Trophoblast cell (in vitro differentiated cells and primary cell): ENCODE measurements at regions not wholly inside any gene's neighbourhood (a gene's known extent, or its start where the extent isn't known, plus 50 kb on each side); places are given as distances from the start of the nearest gene placed in this dataset.

Source experiments
- DNase-seq, 2 donors: peaks; one replicate each; pipeline ENCODE4 v3.0.0-alpha.2; 2016
- H2AFZ ChIP-seq: 2 replicates; pipeline ENCODE4 v1.6.1; 2013; ENCODE audit warnings: low read length, moderate library complexity, mild to moderate bottlenecking; ENCODE audit not compliant: insufficient read depth, poor library complexity
- H2AK5ac ChIP-seq: 2 replicates; pipeline ENCODE4 v1.6.1; 2013; ENCODE audit warnings: mild to moderate bottlenecking, low read length
- H2BK120ac ChIP-seq: 2 replicates; pipeline ENCODE4 v1.6.1; 2013; ENCODE audit warnings: low read length, mild to moderate bottlenecking, moderate library complexity; ENCODE audit not compliant: insufficient read depth, poor library complexity
- H2BK12ac ChIP-seq: 2 replicates; pipeline ENCODE4 v1.6.1; 2013; ENCODE audit warnings: mild to moderate bottlenecking, low read length, moderate library complexity
- H2BK5ac ChIP-seq: 2 replicates; pipeline ENCODE4 v1.6.1; 2013; ENCODE audit warnings: low read length, low read depth, moderate library complexity, mild to moderate bottlenecking; ENCODE audit not compliant: poor library complexity
- H3K14ac ChIP-seq: 2 replicates; pipeline ENCODE4 v1.6.1; 2013; ENCODE audit warnings: mild to moderate bottlenecking, low read length
- H3K18ac ChIP-seq: 2 replicates; pipeline ENCODE4 v1.6.1; 2013; ENCODE audit warnings: mild to moderate bottlenecking, low read length
- H3K23ac ChIP-seq: 2 replicates; pipeline ENCODE4 v1.6.1; 2013; ENCODE audit warnings: low read length
- H3K27ac ChIP-seq: 2 replicates; pipeline ENCODE4 v1.5.1; 2013; ENCODE audit warnings: low read depth, mild to moderate bottlenecking, inconsistent platforms, low read length, moderate library complexity
- H3K27me3 ChIP-seq: 2 replicates; pipeline ENCODE4 v1.6.1; 2013; ENCODE audit warnings: inconsistent platforms, mild to moderate bottlenecking, low read length, moderate library complexity; ENCODE audit not compliant: insufficient read depth
- H3K36me3 ChIP-seq, 2 experiments: 1 replicate in 1 of 2; 2 replicates in 1 of 2; pipeline ENCODE4 v1.6.1; 2013; ENCODE audit warnings: low read length in 2 of 2, mild to moderate bottlenecking in 2 of 2, moderate library complexity in 1 of 2; ENCODE audit not compliant: insufficient read depth in 2 of 2, control insufficient read depth in 1 of 2
- H3K4ac ChIP-seq: 2 replicates; pipeline ENCODE4 v1.6.1; 2013; ENCODE audit warnings: low read depth, mild to moderate bottlenecking, low read length, moderate library complexity
- H3K4me1 ChIP-seq, 2 experiments: 1 replicate in 1 of 2; 2 replicates in 1 of 2; pipeline ENCODE4 v1.6.1; 2013; ENCODE audit warnings: low read length in 2 of 2, mild to moderate bottlenecking in 2 of 2, moderate library complexity in 1 of 2; ENCODE audit not compliant: insufficient read depth in 2 of 2, control insufficient read depth in 1 of 2
- H3K4me2 ChIP-seq: 2 replicates; pipeline ENCODE4 v1.6.1; 2013; ENCODE audit warnings: inconsistent platforms, mild to moderate bottlenecking, low read length, moderate library complexity
- H3K4me3 ChIP-seq: 2 replicates; pipeline ENCODE4 v1.5.1; 2013; ENCODE audit warnings: mild to moderate bottlenecking, low read depth, low read length, inconsistent platforms
- H3K79me1 ChIP-seq: one replicate; pipeline ENCODE4 v1.6.1; 2013; ENCODE audit warnings: low read length
- H3K79me2 ChIP-seq: 2 replicates; pipeline ENCODE4 v1.6.1; 2013; ENCODE audit warnings: low read length, mild to moderate bottlenecking; ENCODE audit not compliant: control insufficient read depth, insufficient read depth, poor library complexity
- H3K9ac ChIP-seq: 2 replicates; pipeline ENCODE4 v1.6.1; 2013; ENCODE audit warnings: mild to moderate bottlenecking, low read length
- H3K9me3 ChIP-seq: 2 replicates; pipeline ENCODE4 v1.6.1; 2013; ENCODE audit warnings: low read depth, mild to moderate bottlenecking, control low read depth, inconsistent platforms, low read length; ENCODE audit not compliant: insufficient read depth
- H4K12ac ChIP-seq: 2 replicates; pipeline ENCODE4 v1.6.1; 2013; ENCODE audit warnings: low read depth, mild to moderate bottlenecking, low read length, moderate library complexity
- H4K8ac ChIP-seq: 2 replicates; pipeline ENCODE4 v1.6.1; 2013; ENCODE audit warnings: low read depth, mild to moderate bottlenecking, low read length, moderate library complexity
- H4K91ac ChIP-seq: one replicate; pipeline ENCODE4 v1.6.1; 2013; ENCODE audit warnings: low read depth, mild to moderate bottlenecking, low read length, moderate library complexity
- WGBS: extraction: QIAGEN DNeasy Blood & Tissue Kit; methylation state at CpG from one replicate; pipeline ENCODE4 v1.1.7; 2013; ENCODE audit warnings: missing lambda C conversion rate; ENCODE audit not compliant: insufficient read length, insufficient coverage; ENCODE audit errors: extremely low coverage; 5-methylcytosine and 5-hydroxymethylcytosine counted together

- Histone ChIP-seq H4K8ac (no peak overlapping the region), H3K9me3 (no peaks in the 10 kb centered on the region)
Observed at GRCh38 chr20:23205211-23205610, 119.1 kb upstream of the CD93 start.

DNA sequence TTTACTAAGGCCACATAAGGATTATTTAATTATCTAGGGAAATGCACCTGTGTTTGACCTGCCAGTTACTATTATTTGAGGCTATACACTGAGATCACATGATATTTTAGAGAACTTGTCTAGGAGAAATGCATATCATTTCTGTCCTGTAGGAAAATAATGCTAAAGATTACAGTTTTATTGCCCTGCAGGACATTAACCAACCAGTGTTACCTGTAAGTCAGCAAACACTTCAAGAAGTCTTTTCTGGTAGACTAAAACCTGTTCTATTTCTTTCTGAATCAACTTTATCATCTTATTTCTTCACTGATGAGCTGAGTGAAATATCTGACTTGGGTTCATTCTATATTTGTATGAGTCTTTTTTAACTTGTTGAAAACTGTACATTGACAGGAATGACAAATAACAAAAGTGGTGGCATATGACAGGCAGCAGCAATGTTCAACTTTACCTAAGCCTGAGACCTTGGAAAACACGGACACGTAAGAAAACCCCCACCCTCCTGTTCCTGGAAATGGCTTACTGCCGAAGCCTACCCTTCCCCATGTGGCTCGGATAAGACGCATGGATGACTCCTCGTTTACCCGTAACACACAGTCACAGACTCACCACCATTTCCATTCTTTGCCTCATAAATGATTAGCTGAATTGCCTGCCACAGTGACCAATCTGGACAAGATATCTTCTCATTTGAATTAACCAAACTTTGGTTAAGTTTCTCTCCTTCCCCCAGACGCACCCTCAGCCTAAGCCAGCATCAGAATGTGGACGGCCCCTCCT is 118.0 kb upstream of the CD93 start:
- Histone ChIP-seq H3K79me2 (no peaks in the 10 kb centered on the region), H3K4ac (no peak overlapping the region), H3K18ac (no peak overlapping the region), H3K4me1 (no peaks in the 10 kb centered on the region), H3K9me3 (no peaks in the 10 kb centered on the region), H4K8ac (no peak overlapping the region), H3K27ac (no peak overlapping the region), H4K12ac (no peak overlapping the region), H2BK5ac (no peak overlapping the region), H3K36me3 (no peaks in the 10 kb centered on the region), H3K14ac (no peak overlapping the region), H3K79me1 (no peaks in the 10 kb centered on the region), H2BK12ac (no peak overlapping the region), H2AK5ac (no peak overlapping the region), H4K91ac (no peak overlapping the region), H2BK120ac (no peak overlapping the region), H2AFZ (no peak overlapping the region), H3K23ac (no peak overlapping the region), H3K4me3 (no peak overlapping the region), H3K27me3 (no peaks in the 10 kb centered on the region), H3K4me2 (no peak overlapping the region), H3K9ac (no peak overlapping the region)
- no CpG with 5 or more reads among the region's 9 CpGs for WGBS
- DNase-seq: no peak

More at GRCh38 chr20:23205211-23205610, 119.1 kb upstream of the CD93 start:
- Histone ChIP-seq H4K12ac (no peak overlapping the region), H2BK12ac (no peak overlapping the region), H3K79me1 (no peaks in the 10 kb centered on the region), H3K4ac (no peak overlapping the region), H3K4me3 (no peak overlapping the region), H3K14ac (no peak overlapping the region), H3K27me3 (no peaks in the 10 kb centered on the region), H3K9ac (no peak overlapping the region), H3K4me2 (no peak overlapping the region), H3K27ac (no peak overlapping the region), H2AFZ (no peak overlapping the region), H3K4me1 (no peaks in the 10 kb centered on the region), H2BK5ac (no peak overlapping the region), H4K91ac (no peak overlapping the region), H3K18ac (no peak overlapping the region), H3K36me3 (no peaks in the 10 kb centered on the region), H3K79me2 (no peaks in the 10 kb centered on the region), H2BK120ac (no peak overlapping the region), H2AK5ac (no peak overlapping the region), H3K23ac (no peak overlapping the region)
- DNase-seq: no peak
- WGBS: no CpG with 5 or more reads among the region's 7 CpGs

DNA sequence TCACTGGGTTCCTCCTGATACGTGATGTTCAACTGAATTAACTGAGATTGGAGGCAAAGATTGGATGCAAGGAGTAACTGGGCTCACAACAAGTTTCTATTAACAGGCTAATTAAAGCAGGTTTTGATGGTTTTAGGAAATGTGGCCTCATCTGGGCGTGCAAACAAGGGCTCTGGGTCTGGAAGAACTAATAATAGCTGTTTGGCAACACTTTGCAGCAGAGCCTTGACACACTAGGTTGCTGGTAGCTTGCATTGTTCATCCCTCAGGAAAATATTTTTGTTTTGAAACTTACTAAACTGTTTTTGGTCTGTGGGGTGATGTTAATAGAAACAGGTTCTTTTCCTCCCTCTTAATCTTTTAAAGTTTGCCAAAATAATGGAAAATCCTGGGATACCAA is 117.2 kb upstream of the CD93 start:
- no peak overlapping the region for H3K4me2 ChIP-seq
- H3K14ac ChIP-seq: no peak overlapping the region
- H2BK5ac ChIP-seq: no peak overlapping the region
- DNase-seq: no peak
- no peak overlapping the region for H3K9ac ChIP-seq
- no peak overlapping the region for H2AFZ ChIP-seq
- H3K9me3 ChIP-seq: no peaks in the 10 kb centered on the region
- WGBS: no CpG with 5 or more reads among the region's 2 CpGs
- no peak overlapping the region for H2BK120ac ChIP-seq
- no peak overlapping the region for H3K23ac ChIP-seq
- H3K27ac ChIP-seq: no peak overlapping the region
- H3K18ac ChIP-seq: no peak overlapping the region
- H2BK12ac ChIP-seq: no peak overlapping the region
- no peak overlapping the region for H3K4ac ChIP-seq
- no peaks in the 10 kb centered on the region for H3K79me1 ChIP-seq
- no peaks in the 10 kb centered on the region for H3K4me1 ChIP-seq
- no peaks in the 10 kb centered on the region for H3K27me3 ChIP-seq
- H3K79me2 ChIP-seq: no peaks in the 10 kb centered on the region
- H4K91ac ChIP-seq: no peak overlapping the region
- no peak overlapping the region for H4K12ac ChIP-seq
- H3K36me3 ChIP-seq: no peaks in the 10 kb centered on the region
- no peak overlapping the region for H4K8ac ChIP-seq
- no peak overlapping the region for H3K4me3 ChIP-seq
- no peak overlapping the region for H2AK5ac ChIP-seq

DNA sequence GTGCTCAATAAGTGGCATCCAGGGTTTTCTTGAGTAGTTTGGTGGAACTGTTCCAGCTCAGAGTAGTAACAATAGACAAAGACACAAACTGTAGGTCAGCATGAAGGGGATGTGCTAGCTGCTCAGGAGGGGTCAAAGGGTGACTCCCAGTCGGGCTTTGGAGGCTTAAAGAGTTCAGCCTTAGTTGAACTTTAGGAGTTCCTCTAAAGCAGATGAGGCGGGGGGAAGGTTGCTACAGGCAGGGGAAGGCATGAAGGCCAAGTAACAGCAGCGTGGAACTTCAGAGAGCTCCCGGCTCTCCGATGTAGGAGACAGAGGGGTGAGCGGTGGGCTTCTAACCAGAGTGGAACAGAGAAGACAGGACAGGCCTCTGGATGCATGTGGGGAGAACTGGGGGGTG is 115.5 kb upstream of the CD93 start:
- Histone ChIP-seq H3K4ac (no peak overlapping the region), H4K12ac (no peak overlapping the region), H3K79me1 (no peaks in the 10 kb centered on the region), H2AK5ac (no peak overlapping the region), H3K79me2 (no peaks in the 10 kb centered on the region), H2BK5ac (no peak overlapping the region), H4K8ac (no peak overlapping the region), H2AFZ (no peak overlapping the region), H3K4me2 (no peak overlapping the region), H4K91ac (no peak overlapping the region), H2BK12ac (no peak overlapping the region), H3K27ac (no peak overlapping the region), H3K23ac (no peak overlapping the region), H3K9me3 (no peaks in the 10 kb centered on the region), H3K4me1 (no peaks in the 10 kb centered on the region), H3K14ac (no peak overlapping the region), H3K27me3 (no peaks in the 10 kb centered on the region), H2BK120ac (no peak overlapping the region), H3K36me3 (no peaks in the 10 kb centered on the region), H3K18ac (no peak overlapping the region), H3K4me3 (no peak overlapping the region), H3K9ac (no peak overlapping the region)
- no CpG with 5 or more reads among the region's 6 CpGs for WGBS
- DNase-seq: no peak
